HUES64 (cell line): ENCODE measurements at regions not wholly inside any gene's neighbourhood (a gene's known extent, or its start where the extent isn't known, plus 50 kb on each side); places are given as distances from the start of the nearest gene placed in this dataset.
A peak's percentile ranks its signal among the peaks of the same experiment; 100 is the strongest.
"Not testable (repeated sequence)": the region's sequence is repeated elsewhere in the genome, so short reads cannot be mapped to it uniquely, and the experiment has no call there.

Source experiments
- H3K27ac ChIP-seq: 2 replicates; pipeline ENCODE4 v1.7.0; 2013; ENCODE audit warnings: low read depth, low read length, inconsistent platforms
- H3K27me3 ChIP-seq: 2 replicates; pipeline ENCODE4 v1.6.1; 2013; ENCODE audit warnings: mild to moderate bottlenecking, low read length; ENCODE audit not compliant: insufficient read depth
- H3K36me3 ChIP-seq: 2 replicates; pipeline ENCODE4 v1.6.1; 2013; ENCODE audit warnings: mild to moderate bottlenecking, low read length; ENCODE audit not compliant: insufficient read depth
- H3K4me1 ChIP-seq: 2 replicates; pipeline ENCODE4 v1.6.1; 2013; ENCODE audit warnings: mild to moderate bottlenecking, low read length, moderate library complexity; ENCODE audit not compliant: insufficient read depth
- H3K4me3 ChIP-seq: 2 replicates; pipeline ENCODE4 v1.5.1; 2013; ENCODE audit warnings: mild to moderate bottlenecking, low read length, moderate library complexity
- H3K9ac ChIP-seq: 2 replicates; pipeline ENCODE4 v1.6.1; 2013; ENCODE audit warnings: mild to moderate bottlenecking, low read depth, low read length
- H3K9me3 ChIP-seq: 2 replicates; pipeline ENCODE4 v1.6.1; 2013; ENCODE audit warnings: low read depth, low read length; ENCODE audit not compliant: insufficient read depth
- WGBS: fragments of 150-250, 120-280 bp; methylation state at CpG from one replicate; pipeline ENCODE4 v1.1.7; 2013; ENCODE audit warnings: missing lambda C conversion rate; 5-methylcytosine and 5-hydroxymethylcytosine counted together

DNA sequence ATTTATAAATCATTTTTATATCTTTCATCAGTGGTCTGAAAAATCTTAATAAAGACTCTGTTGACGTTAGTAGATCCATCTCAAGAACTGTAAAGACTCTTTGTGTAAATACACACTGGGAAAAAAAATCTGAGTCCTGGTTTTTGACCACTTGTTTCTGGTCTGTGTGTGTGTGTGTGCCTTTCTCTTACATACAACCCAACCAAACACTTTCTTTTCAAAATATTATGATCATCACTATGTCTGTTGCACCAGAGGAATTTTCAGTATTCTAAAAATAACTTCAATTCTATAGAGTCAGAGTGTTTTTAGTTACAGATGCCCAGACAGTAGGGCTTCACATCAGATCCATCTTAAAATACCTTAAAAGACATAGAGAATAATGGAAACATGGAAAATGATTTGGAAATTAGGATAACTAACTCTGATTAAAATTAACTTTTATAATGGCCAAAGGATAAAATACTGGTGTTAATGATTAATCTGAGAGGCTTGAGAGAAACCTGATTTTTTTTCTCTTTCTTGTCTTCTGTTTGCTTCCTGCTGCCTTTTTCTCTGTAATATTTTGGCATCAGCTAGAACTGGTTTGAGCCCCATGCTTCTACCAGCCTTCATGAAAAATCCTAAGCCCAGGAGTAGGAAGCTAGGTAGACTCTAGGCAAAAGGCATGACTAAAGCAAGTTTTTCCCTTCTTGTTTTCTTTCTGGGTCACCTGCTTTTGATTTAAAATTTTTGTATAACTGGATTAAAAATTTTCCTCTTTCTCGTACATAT lies 99.7 kb downstream of the ATXN3L start:
- peaks cover 13% of the 10 kb centered on the region; the same call in 1 of the 2 replicates for H3K4me1 ChIP-seq
- no peaks in the 10 kb centered on the region for H3K36me3 ChIP-seq
- H3K4me3 ChIP-seq: no peak overlapping the region
- no peak overlapping the region for H3K27ac ChIP-seq
- no peaks in the 10 kb centered on the region for H3K9me3 ChIP-seq
- no peak overlapping the region for H3K9ac ChIP-seq
- H3K27me3 ChIP-seq: no peaks in the 10 kb centered on the region
- WGBS: no CpG with 5 or more reads among the region's 2 CpGs

- WGBS: 96% methylated on average over 2 of the region's 3 CpGs
- H3K27me3 ChIP-seq: no peaks in the 10 kb centered on the region
- no peaks in the 10 kb centered on the region for H3K9me3 ChIP-seq
Observed at GRCh38 chrX:13218758-13219157, 101.1 kb downstream of the ATXN3L start.

DNA sequence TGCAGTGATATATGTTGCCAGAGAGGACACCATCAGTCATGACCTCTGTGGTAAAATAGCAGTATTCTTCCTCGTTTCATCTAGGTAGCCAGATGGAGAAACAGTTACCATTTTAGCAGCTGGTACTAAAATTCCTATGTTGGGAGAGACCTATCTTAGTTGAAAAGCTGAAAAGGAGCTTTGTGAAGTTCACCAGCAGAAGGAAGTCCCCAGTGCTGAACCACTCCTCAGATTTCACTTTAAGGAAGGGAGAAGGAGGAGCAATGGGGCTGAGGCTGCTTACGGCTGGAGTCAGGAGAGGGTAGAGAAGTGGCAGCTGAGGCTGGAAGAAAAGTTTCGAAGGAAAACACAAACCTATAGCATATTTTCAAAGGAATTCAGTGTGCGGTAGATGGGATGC lies 103.7 kb downstream of the ATXN3L start:
- H3K9me3 ChIP-seq: no peaks in the 10 kb centered on the region
- no peak overlapping the region for H3K4me3 ChIP-seq
- no peaks in the 10 kb centered on the region for H3K27me3 ChIP-seq
- no peaks in the 10 kb centered on the region for H3K36me3 ChIP-seq
- no peak overlapping the region for H3K9ac ChIP-seq
- H3K27ac ChIP-seq: no peak overlapping the region
- WGBS: 95% methylated on average over 2 of the region's 4 CpGs
- H3K4me1 ChIP-seq: peaks cover 12% of the 10 kb centered on the region; the same call in 1 of the 2 replicates

More at GRCh38 chrX:13218758-13219157, 101.1 kb downstream of the ATXN3L start:
- Histone ChIP-seq H3K4me1 (peaks cover 13% of the 10 kb centered on the region; the same call in 1 of the 2 replicates), H3K27ac (no peak overlapping the region), H3K9ac (no peak overlapping the region), H3K4me3 (no peak overlapping the region), H3K36me3 (no peaks in the 10 kb centered on the region)

GRCh38 chrX:13215729-13216128 lies 104.1 kb downstream of the ATXN3L start:
- Histone ChIP-seq H3K4me1 (peaks cover 8% of the 10 kb centered on the region; the same call in 1 of the 2 replicates), H3K4me3 (no peak overlapping the region), H3K27me3 (no peaks in the 10 kb centered on the region), H3K9ac (no peak overlapping the region), H3K9me3 (no peaks in the 10 kb centered on the region), H3K27ac (no peak overlapping the region), H3K36me3 (no peaks in the 10 kb centered on the region)
- 83% methylated on average over 1 of the region's 4 CpGs for WGBS

DNA sequence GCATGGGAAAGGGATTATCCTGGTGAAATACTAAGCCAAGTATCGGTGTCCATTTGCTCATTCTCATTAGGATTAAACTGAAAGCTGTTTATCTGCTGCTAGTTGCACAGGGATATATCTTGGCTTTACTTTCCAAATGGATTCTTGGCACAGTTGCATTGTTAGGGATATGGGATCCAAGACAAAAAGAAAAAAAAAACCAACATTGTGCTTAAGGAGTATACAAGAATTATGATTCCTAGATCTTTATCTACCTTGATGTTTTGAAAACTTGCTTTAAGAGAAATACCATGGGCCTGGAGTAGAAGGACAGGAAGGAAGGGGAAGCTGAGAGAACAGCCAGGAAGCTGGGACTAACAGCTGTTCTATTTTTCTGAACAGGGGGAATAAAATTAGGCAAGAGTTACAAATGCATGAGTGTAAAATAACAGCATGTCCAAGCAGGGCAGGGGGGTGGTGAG lies 107.6 kb downstream of the ATXN3L start:
- no peak overlapping the region for H3K27ac ChIP-seq
- no peaks in the 10 kb centered on the region for H3K36me3 ChIP-seq
- H3K4me3 ChIP-seq: no peak overlapping the region
- H3K27me3 ChIP-seq: no peaks in the 10 kb centered on the region
- H3K9me3 ChIP-seq: no peaks in the 10 kb centered on the region
- H3K9ac ChIP-seq: no peak overlapping the region
- H3K4me1 ChIP-seq: no peaks in the 10 kb centered on the region
- WGBS: 96% methylated on average over 1 of the region's 1 CpG

DNA sequence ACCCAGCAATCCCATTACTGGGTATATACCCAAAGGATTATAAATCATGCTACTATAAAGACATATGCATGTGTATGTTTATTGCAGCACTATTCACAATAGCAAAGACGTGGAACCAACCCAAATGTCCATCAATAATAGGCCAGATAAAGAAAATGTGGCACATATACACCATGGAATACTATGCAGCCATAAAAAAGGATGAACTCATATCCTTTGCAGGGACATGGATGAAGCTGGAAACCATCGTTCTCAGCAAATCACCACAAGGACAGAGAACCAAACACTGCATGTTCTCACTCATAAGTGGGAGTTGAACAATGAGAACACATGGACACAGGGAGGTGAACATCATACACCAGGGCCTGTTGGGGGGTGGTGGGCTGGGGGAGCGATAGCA lies 109.7 kb downstream of the ATXN3L start:
- H3K9me3 ChIP-seq, H3K9ac ChIP-seq, H3K4me1 ChIP-seq, H3K27ac ChIP-seq, H3K27me3 ChIP-seq, H3K36me3 ChIP-seq, H3K4me3 ChIP-seq: not testable (repeated sequence)
- whole genome bisulfite sequencing: 84% methylated on average over 2 of the region's 3 CpGs

GRCh38 chrX:13209704-13210103 lies 110.1 kb downstream of the ATXN3L start:
- WGBS: 92% methylated on average over 1 of the region's 2 CpGs
- H3K36me3 ChIP-seq, H3K4me3 ChIP-seq: not testable (repeated sequence)

GRCh38 chrX:13208281-13208935 lies 111.4 kb downstream of the ATXN3L start:
- H3K9ac ChIP-seq: no peak overlapping the region
- H3K4me1 ChIP-seq: no peaks in the 10 kb centered on the region
- 78% methylated on average over 2 of the region's 3 CpGs for WGBS
- no peak overlapping the region for H3K4me3 ChIP-seq
- H3K27me3 ChIP-seq: no peaks in the 10 kb centered on the region
- H3K27ac ChIP-seq: no peak overlapping the region
- H3K36me3 ChIP-seq: no peaks in the 10 kb centered on the region
- no peaks in the 10 kb centered on the region for H3K9me3 ChIP-seq

More at GRCh38 chrX:13209704-13210103, 110.1 kb downstream of the ATXN3L start:
- not testable (repeated sequence) for H3K27me3 ChIP-seq, H3K27ac ChIP-seq, H3K9ac ChIP-seq, H3K4me1 ChIP-seq, H3K9me3 ChIP-seq

GRCh38 chrX:13203271-13203670 lies 116.6 kb downstream of the ATXN3L start:
- no peaks in the 10 kb centered on the region for H3K9me3 ChIP-seq
- no peak overlapping the region for H3K27ac ChIP-seq
- no peaks in the 10 kb centered on the region for H3K36me3 ChIP-seq
- H3K9ac ChIP-seq: no peak overlapping the region
- H3K4me3 ChIP-seq: no peak overlapping the region
- WGBS: 96% methylated on average over 3 of the region's 5 CpGs
- H3K27me3 ChIP-seq: no peaks in the 10 kb centered on the region
- H3K4me1 ChIP-seq: peaks cover 40% of the 10 kb centered on the region

- Histone ChIP-seq H3K9me3 (no peaks in the 10 kb centered on the region), H3K9ac (peak overlapping the region; percentile 47; the same call in 1 of the 2 replicates), H3K4me3 (no peak overlapping the region), H3K4me1 (peaks cover 46% of the 10 kb centered on the region), H3K36me3 (no peaks in the 10 kb centered on the region), H3K27me3 (no peaks in the 10 kb centered on the region), H3K27ac (peak overlapping the region; percentile 80)
- WGBS: 85% methylated on average over 14 of the region's 14 CpGs
Observed at GRCh38 chrX:13201605-13202219, 118.1 kb downstream of the ATXN3L start.

DNA sequence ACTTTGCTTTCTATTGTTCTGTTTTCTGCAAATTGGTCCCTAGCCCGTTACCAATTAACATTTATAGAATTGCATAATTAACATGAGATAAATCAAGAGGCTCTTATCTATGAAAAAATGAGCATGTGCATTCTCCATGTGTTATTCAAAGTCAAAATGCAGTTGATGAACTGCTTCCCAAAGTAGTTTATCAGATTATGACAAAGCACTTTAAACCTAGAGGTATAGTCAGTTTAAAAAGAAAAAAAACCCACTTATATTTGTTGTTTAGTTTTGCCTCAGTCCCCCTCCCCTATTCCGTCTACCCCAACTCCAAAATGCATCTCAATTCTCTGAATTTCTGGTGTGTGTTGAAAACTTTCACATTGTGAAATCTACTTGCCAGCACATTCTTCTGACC lies 119.5 kb downstream of the ATXN3L start:
- Histone ChIP-seq H3K9me3 (no peaks in the 10 kb centered on the region), H3K4me3 (no peak overlapping the region), H3K4me1 (peaks cover 46% of the 10 kb centered on the region), H3K36me3 (no peaks in the 10 kb centered on the region), H3K9ac (0 out of 2 replicates have a peak overlapping the region, but pooled peaks have one; percentile 69), H3K27ac (peak overlapping the region; percentile 99; the same call in 1 of the 2 replicates), H3K27me3 (no peaks in the 10 kb centered on the region)
- 60% methylated on average over 1 of the region's 2 CpGs for WGBS
